Stimulated activated CD4-positive, alpha-beta T cell treated with anti-CD3 and anti-CD28 coated beads, Interleukin-4, amount 100 ng/mL, for 48 hours (primary cell): ENCODE measurements at regions not wholly inside any gene's neighbourhood (a gene's known extent, or its start where the extent isn't known, plus 50 kb on each side); places are given as distances from the start of the nearest gene placed in this dataset.
"Not testable (repeated sequence)": the region's sequence is repeated elsewhere in the genome, so short reads cannot be mapped to it uniquely, and the experiment has no call there.

Experiments
- DNase-seq, 2 donors: peaks; one replicate each; pipeline ENCODE4 v3.0.0-alpha.2; 2020; ENCODE audit warnings: low read depth in 2 of 2

GRCh38 chr11:81301166-81301830 is 1432.4 kb downstream of the FAM181B start:
- no peak for DNase-seq

GRCh38 chr11:81286959-81287358 is 1446.7 kb downstream of the FAM181B start:
- DNase-seq, result no peak

- DNase-seq, result no peak
Measured at GRCh38 chr11:81286550-81286949, 1447.1 kb downstream of the FAM181B start.

GRCh38 chr11:81280228-81280627 is 1453.4 kb downstream of the FAM181B start:
- not testable (repeated sequence) for DNase-seq

GRCh38 chr11:81278991-81279390 is 1454.7 kb downstream of the FAM181B start:
- no peak for DNase-seq

- DNase-seq, result no peak
Measured at GRCh38 chr11:81270686-81271085, 1463.0 kb downstream of the FAM181B start.

GRCh38 chr11:81267246-81267645 is 1466.4 kb downstream of the FAM181B start:
- no peak for DNase-seq

- no peak for DNase-seq
Measured at GRCh38 chr11:81259471-81259870, 1474.2 kb downstream of the FAM181B start.

- no peak for DNase-seq
Measured at GRCh38 chr11:81255895-81256294, 1477.8 kb downstream of the FAM181B start.

- no peak for DNase-seq
Measured at GRCh38 chr11:81253244-81253643, 1480.4 kb downstream of the FAM181B start.

GRCh38 chr11:81246941-81247340 is 1486.7 kb downstream of the FAM181B start:
- DNase-seq, result no peak

GRCh38 chr11:81245791-81246190 is 1487.9 kb downstream of the FAM181B start:
- DNase-seq, result no peak

GRCh38 chr11:81241672-81242275 is 1491.9 kb downstream of the FAM181B start:
- DNase-seq, result no peak

GRCh38 chr11:81237139-81237538 is 1496.5 kb downstream of the FAM181B start:
- no peak for DNase-seq

GRCh38 chr11:81227409-81227808 is 1506.3 kb downstream of the FAM181B start:
- not testable (repeated sequence) for DNase-seq

GRCh38 chr11:81224396-81224795 is 1509.3 kb downstream of the FAM181B start:
- DNase-seq, result no peak

- no peak for DNase-seq
Measured at GRCh38 chr11:81222491-81222890, 1511.2 kb downstream of the FAM181B start.

- no peak for DNase-seq
Measured at GRCh38 chr11:81220146-81220895, 1513.3 kb downstream of the FAM181B start.

- no peak for DNase-seq
Measured at GRCh38 chr11:81219661-81220060, 1514.0 kb downstream of the FAM181B start.

- DNase-seq, result no peak
Measured at GRCh38 chr11:81218440-81218839, 1515.2 kb downstream of the FAM181B start.

GRCh38 chr11:81211050-81211449 is 1522.6 kb downstream of the FAM181B start:
- no peak for DNase-seq

GRCh38 chr11:81207421-81208054 is 1526.1 kb downstream of the FAM181B start:
- no peak for DNase-seq
